Testis (tissue), 2 donors: ENCODE measurements at regions not wholly inside any gene's neighbourhood (a gene's known extent, or its start where the extent isn't known, plus 50 kb on each side); places are given as distances from the start of the nearest gene placed in this dataset.

ENCODE experiments used
- CTCF ChIP-seq, 3 experiments: fragments of 450-650 bp in 2 of 3; fragments of 200-600 bp in 1 of 3; sonication (generic) in 1 of 3; IDR thresholded peaks; one replicate each; pipeline ENCODE4 v1.5.1; 2016 to 2019; ENCODE audit warnings: antibody characterized with exemption in 3 of 3, mild to moderate bottlenecking in 2 of 3, moderate library complexity in 1 of 3
- POLR2A ChIP-seq: fragments of 450-650 bp; IDR thresholded peaks from one replicate; pipeline ENCODE4 v1.6.1; 2017; ENCODE audit warnings: antibody characterized with exemption, mild to moderate bottlenecking, moderate library complexity

- TF ChIP-seq CTCF (IDR thresholded peaks at IDR 0.05) = no peak
- TF ChIP-seq POLR2A = no peak
Observed at GRCh38 chr2:204480676-204481075, 64.6 kb upstream of the PARD3B start.
